ENCODE measurements at regions not wholly inside any gene's neighbourhood (a gene's known extent, or its start where the extent isn't known, plus 50 kb on each side); places are given as distances from the start of the nearest gene placed in this dataset.
"Not testable (repeated sequence)": the region's sequence is repeated elsewhere in the genome, so short reads cannot be mapped to it uniquely, and the experiment has no call there.

DNA sequence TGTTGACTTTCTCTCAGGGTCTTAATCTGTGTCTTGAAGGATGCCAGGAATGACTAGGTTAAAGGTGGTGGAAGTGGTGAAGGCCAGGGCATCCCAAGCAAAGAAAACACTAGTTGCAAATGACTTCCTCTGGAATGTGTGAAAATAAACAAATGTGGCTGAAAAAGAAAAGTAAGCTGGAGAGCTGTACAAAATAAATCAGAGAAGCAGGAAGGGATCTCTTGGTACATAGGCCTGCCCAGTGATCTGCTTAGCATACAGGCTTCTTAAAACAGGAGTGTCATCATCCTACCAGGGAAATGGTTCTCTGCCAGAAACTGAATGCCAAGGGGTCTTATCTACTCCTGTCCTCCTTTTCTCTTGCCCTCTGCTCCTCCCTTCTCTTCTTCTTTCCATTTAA lies 1616.0 kb downstream of the KHDRBS2 start:
- no peak for DNase-seq

DNA sequence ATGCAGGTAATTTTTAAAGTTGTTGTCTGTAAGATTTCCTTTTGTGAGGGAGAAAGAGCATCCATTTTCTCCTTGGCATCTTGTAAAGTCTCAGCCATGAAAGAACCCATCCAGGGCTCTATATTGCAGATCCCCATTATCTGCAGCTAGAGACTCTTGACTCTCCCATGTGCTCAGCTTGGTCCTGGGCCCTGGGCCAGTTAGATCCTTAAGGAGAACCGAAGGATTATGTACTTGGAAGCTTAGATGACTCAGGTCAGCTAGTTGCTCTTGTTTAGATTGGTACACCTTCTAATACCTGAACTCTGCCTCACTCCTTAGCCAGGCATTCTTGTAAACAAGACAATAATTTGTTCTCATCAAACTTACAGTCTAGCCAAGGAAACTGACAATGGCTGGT lies 1617.6 kb downstream of the KHDRBS2 start:
- no peak for DNase-seq

DNA sequence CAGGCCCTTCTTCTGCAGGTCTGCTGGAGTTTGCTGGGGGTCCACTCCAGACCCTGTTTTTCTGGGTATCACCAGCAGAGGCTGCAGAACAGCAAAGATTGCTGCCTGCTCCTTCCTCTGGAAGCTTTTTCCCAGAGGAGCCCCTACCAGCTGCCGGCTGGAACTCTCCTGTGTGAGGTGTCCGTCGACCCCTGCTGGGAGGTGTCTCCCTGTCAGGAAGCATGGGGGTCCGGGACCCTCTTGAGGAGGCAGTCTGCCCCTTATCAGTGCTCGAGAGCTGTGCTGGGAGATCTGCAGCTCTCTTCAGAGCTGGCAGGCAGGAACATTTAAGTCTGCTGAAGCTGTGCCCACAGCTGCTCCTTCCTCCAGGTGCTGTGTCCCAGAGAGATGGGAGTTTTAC lies 1622.8 kb downstream of the KHDRBS2 start:
- DNase-seq: not testable (repeated sequence)

DNA sequence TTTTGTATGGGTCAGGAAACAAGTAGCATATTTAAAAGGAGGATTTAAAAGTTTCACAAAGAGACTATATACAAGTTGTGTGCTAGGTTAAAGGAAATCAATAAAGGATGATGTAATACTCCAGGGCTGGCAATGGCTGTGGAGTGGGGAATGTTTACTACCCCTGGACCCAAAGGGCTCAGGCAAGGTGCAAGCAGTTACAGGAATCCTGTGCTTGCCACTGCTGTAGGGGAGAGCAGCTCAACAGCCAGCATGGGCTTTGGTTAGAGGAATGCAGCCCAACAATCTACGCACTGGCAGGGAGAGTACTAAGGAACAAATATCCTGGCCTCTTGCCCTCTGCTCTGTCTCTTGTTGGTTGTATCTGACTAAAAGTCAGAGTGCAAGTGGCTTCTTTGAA lies 1642.2 kb downstream of the KHDRBS2 start:
- DNase-seq: no peak

DNA sequence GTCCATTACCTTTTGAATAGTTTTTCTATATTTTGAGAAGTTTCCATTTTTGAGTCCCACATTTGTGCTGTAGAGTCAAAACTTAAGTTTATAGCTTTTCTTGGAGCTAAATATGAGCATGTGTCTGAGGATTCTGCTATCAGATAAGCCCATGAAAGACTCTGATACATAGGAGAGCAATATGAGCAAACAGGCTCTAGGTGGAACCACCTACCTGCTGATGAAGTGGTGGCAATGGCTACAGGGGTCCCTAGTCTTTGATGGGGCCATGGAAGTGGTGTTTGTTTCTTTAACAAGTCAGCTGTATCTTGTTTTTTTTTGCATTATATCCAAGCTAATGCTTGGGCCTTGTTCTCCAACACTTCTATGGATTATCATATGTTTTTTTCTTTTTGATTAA lies 1646.8 kb downstream of the KHDRBS2 start:
- not testable (repeated sequence) for DNase-seq
